ENCODE measurements at regions not wholly inside any gene's neighbourhood (a gene's known extent, or its start where the extent isn't known, plus 50 kb on each side); places are given as distances from the start of the nearest gene placed in this dataset.

GRCh38 chr4:52273885-52274284 lies 222.8 kb downstream of the SPATA18 start:
- Histone ChIP-seq H3K9me3 (ENCODE audit: low read length) (no peaks in the 10 kb centered on the region), H3K27ac (ENCODE audit: low read depth, low read length, poor library complexity, severe bottlenecking) (no peak overlapping the region), H3F3A (ENCODE audit: insufficient read depth, low read length) (no peaks in the 10 kb centered on the region), H3K79me2 (ENCODE audit: insufficient read depth, low read length) (no peaks in the 10 kb centered on the region), H3K9me2 (ENCODE audit: low read depth, low read length) (no peaks in the 10 kb centered on the region), H3K4me3 (ENCODE audit: low read depth, low read length, poor library complexity, severe bottlenecking) (no peak overlapping the region), H3K9ac (ENCODE audit: low read length) (no peak overlapping the region), H2AFZ (ENCODE audit: low read length) (no peak overlapping the region), H3K36me3 (ENCODE audit: insufficient read depth, low read length) (no peaks in the 10 kb centered on the region), H3K4me2 (ENCODE audit: low read length) (no peak overlapping the region), H3K27me3 (ENCODE audit: insufficient read depth, low read length) (no peaks in the 10 kb centered on the region), H4K20me1 (ENCODE audit: insufficient read depth, low read length) (no peaks in the 10 kb centered on the region), H3K4me1 (ENCODE audit: insufficient read depth, low read length, severe bottlenecking) (no peaks in the 10 kb centered on the region)
- TF ChIP-seq, protein P1, sequence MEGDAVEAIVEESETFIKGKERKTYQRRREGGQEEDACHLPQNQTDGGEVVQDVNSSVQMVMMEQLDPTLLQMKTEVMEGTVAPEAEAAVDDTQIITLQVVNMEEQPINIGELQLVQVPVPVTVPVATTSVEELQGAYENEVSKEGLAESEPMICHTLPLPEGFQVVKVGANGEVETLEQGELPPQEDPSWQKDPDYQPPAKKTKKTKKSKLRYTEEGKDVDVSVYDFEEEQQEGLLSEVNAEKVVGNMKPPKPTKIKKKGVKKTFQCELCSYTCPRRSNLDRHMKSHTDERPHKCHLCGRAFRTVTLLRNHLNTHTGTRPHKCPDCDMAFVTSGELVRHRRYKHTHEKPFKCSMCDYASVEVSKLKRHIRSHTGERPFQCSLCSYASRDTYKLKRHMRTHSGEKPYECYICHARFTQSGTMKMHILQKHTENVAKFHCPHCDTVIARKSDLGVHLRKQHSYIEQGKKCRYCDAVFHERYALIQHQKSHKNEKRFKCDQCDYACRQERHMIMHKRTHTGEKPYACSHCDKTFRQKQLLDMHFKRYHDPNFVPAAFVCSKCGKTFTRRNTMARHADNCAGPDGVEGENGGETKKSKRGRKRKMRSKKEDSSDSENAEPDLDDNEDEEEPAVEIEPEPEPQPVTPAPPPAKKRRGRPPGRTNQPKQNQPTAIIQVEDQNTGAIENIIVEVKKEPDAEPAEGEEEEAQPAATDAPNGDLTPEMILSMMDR (IDR thresholded peaks at IDR 0.05; ENCODE audit: low read length), result no peak
- no peak for TF ChIP-seq EZH2 (IDR thresholded peaks at IDR 0.05; ENCODE audit: borderline replicate concordance, low read length)

GRCh38 chr4:52288212-52288855 lies 237.2 kb downstream of the SPATA18 start:
- Histone ChIP-seq H3F3A (ENCODE audit: insufficient read depth, low read length) (no peaks in the 10 kb centered on the region), H2AFZ (ENCODE audit: low read length) (no peak overlapping the region), H3K9ac (ENCODE audit: low read length) (no peak overlapping the region), H3K27ac (ENCODE audit: low read depth, low read length, poor library complexity, severe bottlenecking) (no peak overlapping the region), H3K9me3 (ENCODE audit: low read length) (no peaks in the 10 kb centered on the region), H3K9me2 (ENCODE audit: low read depth, low read length) (no peaks in the 10 kb centered on the region), H3K36me3 (ENCODE audit: insufficient read depth, low read length) (no peaks in the 10 kb centered on the region), H3K4me1 (ENCODE audit: insufficient read depth, low read length, severe bottlenecking) (no peaks in the 10 kb centered on the region), H3K79me2 (ENCODE audit: insufficient read depth, low read length) (no peaks in the 10 kb centered on the region), H4K20me1 (ENCODE audit: insufficient read depth, low read length) (no peaks in the 10 kb centered on the region), H3K27me3 (ENCODE audit: insufficient read depth, low read length) (no peaks in the 10 kb centered on the region), H3K4me3 (ENCODE audit: low read depth, low read length, poor library complexity, severe bottlenecking) (no peak overlapping the region), H3K4me2 (ENCODE audit: low read length) (no peak overlapping the region)
- TF ChIP-seq, protein P1 (IDR thresholded peaks at IDR 0.05; ENCODE audit: low read length), result no peak
- TF ChIP-seq EZH2 (IDR thresholded peaks at IDR 0.05; ENCODE audit: borderline replicate concordance, low read length), result no peak

GRCh38 chr4:52290466-52290865 lies 239.4 kb downstream of the SPATA18 start:
- Histone ChIP-seq H3K9me2 (ENCODE audit: low read depth, low read length) (no peaks in the 10 kb centered on the region), H3K4me3 (ENCODE audit: low read depth, low read length, poor library complexity, severe bottlenecking) (no peak overlapping the region), H3K9me3 (ENCODE audit: low read length) (no peaks in the 10 kb centered on the region), H3K4me1 (ENCODE audit: insufficient read depth, low read length, severe bottlenecking) (no peaks in the 10 kb centered on the region), H4K20me1 (ENCODE audit: insufficient read depth, low read length) (no peaks in the 10 kb centered on the region), H3K79me2 (ENCODE audit: insufficient read depth, low read length) (no peaks in the 10 kb centered on the region), H3K27me3 (ENCODE audit: insufficient read depth, low read length) (no peaks in the 10 kb centered on the region), H3K9ac (ENCODE audit: low read length) (no peak overlapping the region), H3K36me3 (ENCODE audit: insufficient read depth, low read length) (no peaks in the 10 kb centered on the region), H2AFZ (ENCODE audit: low read length) (no peak overlapping the region), H3K27ac (ENCODE audit: low read depth, low read length, poor library complexity, severe bottlenecking) (no peak overlapping the region), H3F3A (ENCODE audit: insufficient read depth, low read length) (no peaks in the 10 kb centered on the region), H3K4me2 (ENCODE audit: low read length) (no peak overlapping the region)
- TF ChIP-seq, protein P1 (IDR thresholded peaks at IDR 0.05; ENCODE audit: low read length), result no peak
- no peak for TF ChIP-seq EZH2 (IDR thresholded peaks at IDR 0.05; ENCODE audit: borderline replicate concordance, low read length)
